Mesendoderm (in vitro differentiated cells): ENCODE measurements at regions not wholly inside any gene's neighbourhood (a gene's known extent, or its start where the extent isn't known, plus 50 kb on each side); places are given as distances from the start of the nearest gene placed in this dataset.

ENCODE experiments used
- DNase-seq: peaks from one replicate; pipeline ENCODE4 v3.0.0; 2013
- H2AK5ac ChIP-seq: 2 replicates; pipeline ENCODE4 v1.6.1; 2013; ENCODE audit warnings: low read length, inconsistent platforms
- H2BK120ac ChIP-seq: 2 replicates; pipeline ENCODE4 v1.6.1; 2013; ENCODE audit warnings: low read depth, mild to moderate bottlenecking, low read length, moderate library complexity, mixed read lengths
- H2BK15ac ChIP-seq: replicated peaks from 2 replicates; pipeline ENCODE4 v1.6.1; 2013; ENCODE audit warnings: low read depth, mild to moderate bottlenecking, moderate library complexity
- H2BK5ac ChIP-seq: 2 replicates; pipeline ENCODE4 v1.6.1; 2013; ENCODE audit warnings: low read length, inconsistent platforms
- H3K18ac ChIP-seq: 2 replicates; pipeline ENCODE4 v1.6.1; 2013; ENCODE audit warnings: mild to moderate bottlenecking, low read length, mixed read lengths
- H3K23ac ChIP-seq: one replicate; pipeline ENCODE4 v1.6.1; 2013; ENCODE audit warnings: low read length
- H3K27ac ChIP-seq: 2 replicates; pipeline ENCODE4 v1.5.1; 2013; ENCODE audit warnings: low read depth, mild to moderate bottlenecking, inconsistent platforms, low read length, moderate library complexity
- H3K27me3 ChIP-seq: 2 replicates; pipeline ENCODE4 v1.6.1; 2013; ENCODE audit warnings: low read length, control low read depth, mild to moderate bottlenecking, inconsistent platforms; ENCODE audit not compliant: insufficient read depth, poor library complexity
- H3K36me3 ChIP-seq: 2 replicates; pipeline ENCODE4 v1.6.1; 2013; ENCODE audit warnings: low read length, inconsistent platforms; ENCODE audit not compliant: control insufficient read depth, insufficient read depth
- H3K4ac ChIP-seq: one replicate; pipeline ENCODE4 v1.6.1; 2013; ENCODE audit warnings: low read depth, mild to moderate bottlenecking, low read length, moderate library complexity
- H3K4me1 ChIP-seq: 2 replicates; pipeline ENCODE4 v1.6.1; 2013; ENCODE audit warnings: low read depth, low read length, inconsistent platforms; ENCODE audit not compliant: control insufficient read depth
- H3K4me2 ChIP-seq: 2 replicates; pipeline ENCODE4 v1.6.1; 2013; ENCODE audit warnings: low read length
- H3K4me3 ChIP-seq: 2 replicates; pipeline ENCODE4 v1.5.1; 2013; ENCODE audit warnings: mild to moderate bottlenecking, low read length
- H3K56ac ChIP-seq: one replicate; pipeline ENCODE4 v1.6.1; 2013; ENCODE audit warnings: low read length
- H3K79me1 ChIP-seq: 2 replicates; pipeline ENCODE4 v1.6.1; 2013; ENCODE audit warnings: low read length, inconsistent platforms
- H3K79me2 ChIP-seq: 2 replicates; pipeline ENCODE4 v1.6.1; 2013; ENCODE audit warnings: mild to moderate bottlenecking, low read length; ENCODE audit not compliant: control insufficient read depth, insufficient read depth
- H3K9ac ChIP-seq: 2 replicates; pipeline ENCODE4 v1.6.1; 2013; ENCODE audit warnings: low read length, inconsistent platforms
- H4K5ac ChIP-seq: one replicate; pipeline ENCODE4 v1.6.1; 2013; ENCODE audit warnings: low read length
- H4K8ac ChIP-seq: one replicate; pipeline ENCODE4 v1.6.1; 2013; ENCODE audit warnings: low read depth, mild to moderate bottlenecking, control low read depth, low read length, moderate library complexity
- WGBS: extraction: QIAGEN DNeasy Blood & Tissue Kit; methylation state at CpG from one replicate; pipeline ENCODE4 v1.1.7; 2013; ENCODE audit warnings: low lambda C conversion rate, missing lambda C conversion rate; ENCODE audit not compliant: insufficient coverage; ENCODE audit errors: extremely low coverage; 5-methylcytosine and 5-hydroxymethylcytosine counted together

GRCh38 chr22:48949375-48950149 is 878.1 kb downstream of the BRD1 start:
- Histone ChIP-seq H3K79me1 (no peaks in the 10 kb centered on the region), H3K18ac (no peak overlapping the region), H3K4ac (no peak overlapping the region), H2BK5ac (no peak overlapping the region), H2BK15ac (no peak overlapping the region), H3K27ac (no peak overlapping the region), H2AK5ac (no peak overlapping the region), H3K9ac (no peak overlapping the region), H3K4me2 (no peak overlapping the region), H3K79me2 (no peaks in the 10 kb centered on the region), H3K27me3 (no peaks in the 10 kb centered on the region), H4K5ac (peak overlapping the region; percentile 21), H3K36me3 (no peaks in the 10 kb centered on the region), H3K56ac (no peak overlapping the region), H3K4me1 (no peaks in the 10 kb centered on the region), H3K4me3 (no peak overlapping the region), H2BK120ac (no peak overlapping the region), H4K8ac (no peak overlapping the region), H3K23ac (no peak overlapping the region)
- no CpG with 5 or more reads among the region's 18 CpGs for WGBS
- no peak for DNase-seq

DNA sequence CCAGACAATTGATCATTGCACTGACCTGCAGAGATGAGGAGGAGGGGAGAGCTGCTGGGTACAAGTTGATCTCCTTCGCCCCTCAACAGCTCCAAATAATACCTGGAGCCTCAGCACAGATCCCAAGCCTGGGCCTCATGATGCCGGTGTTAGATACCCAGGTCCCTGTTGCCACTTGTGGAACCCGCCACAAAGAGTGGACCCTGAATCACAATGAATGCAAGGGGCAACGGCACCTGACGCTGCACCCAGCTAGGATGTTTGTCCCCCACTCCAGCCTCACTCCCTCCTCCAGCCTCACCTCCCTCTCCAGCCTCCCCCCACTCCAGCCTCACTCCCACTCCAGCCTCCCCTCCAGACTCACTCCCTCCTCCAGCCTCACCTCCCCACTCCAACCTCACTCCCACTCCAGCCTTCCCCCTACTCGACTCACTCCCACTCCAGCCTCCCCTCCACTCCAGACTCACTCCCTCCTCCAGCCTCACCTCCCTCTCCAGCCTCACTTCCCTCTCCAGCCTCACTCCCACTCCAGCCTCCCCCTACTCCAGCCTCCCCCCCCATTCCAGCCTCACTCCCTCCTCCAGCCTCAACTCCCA is 879.0 kb downstream of the BRD1 start:
- no peaks in the 10 kb centered on the region for H3K4me1 ChIP-seq
- no peak for DNase-seq
- H3K36me3 ChIP-seq: no peaks in the 10 kb centered on the region
- no peak overlapping the region for H3K18ac ChIP-seq
- H2BK15ac ChIP-seq: no peak overlapping the region
- no peak overlapping the region for H2BK120ac ChIP-seq
- no peak overlapping the region for H3K56ac ChIP-seq
- H2AK5ac ChIP-seq: no peak overlapping the region
- no peaks in the 10 kb centered on the region for H3K27me3 ChIP-seq
- H3K27ac ChIP-seq: no peak overlapping the region
- H3K4me3 ChIP-seq: no peak overlapping the region
- no peaks in the 10 kb centered on the region for H3K79me2 ChIP-seq
- no peak overlapping the region for H3K4me2 ChIP-seq
- no peak overlapping the region for H3K23ac ChIP-seq
- H4K8ac ChIP-seq: no peak overlapping the region
- no peak overlapping the region for H3K4ac ChIP-seq
- no peaks in the 10 kb centered on the region for H3K79me1 ChIP-seq
- no peak overlapping the region for H3K9ac ChIP-seq
- no peak overlapping the region for H2BK5ac ChIP-seq
- H4K5ac ChIP-seq: no peak overlapping the region
- no CpG with 5 or more reads among the region's 6 CpGs for WGBS

GRCh38 chr22:48947636-48948035 is 880.0 kb downstream of the BRD1 start:
- Histone ChIP-seq H2BK5ac (no peak overlapping the region), H3K56ac (no peak overlapping the region), H4K8ac (no peak overlapping the region), H3K4me2 (no peak overlapping the region), H3K4me3 (no peak overlapping the region), H3K79me1 (no peaks in the 10 kb centered on the region), H3K27ac (no peak overlapping the region), H3K79me2 (no peaks in the 10 kb centered on the region), H2BK15ac (no peak overlapping the region), H3K27me3 (no peaks in the 10 kb centered on the region), H3K18ac (no peak overlapping the region), H4K5ac (no peak overlapping the region), H3K4me1 (no peaks in the 10 kb centered on the region), H3K36me3 (no peaks in the 10 kb centered on the region), H3K9ac (no peak overlapping the region), H3K4ac (no peak overlapping the region), H3K23ac (no peak overlapping the region), H2AK5ac (no peak overlapping the region), H2BK120ac (no peak overlapping the region)
- DNase-seq: no peak
- no CpG with 5 or more reads among the region's 5 CpGs for WGBS

DNA sequence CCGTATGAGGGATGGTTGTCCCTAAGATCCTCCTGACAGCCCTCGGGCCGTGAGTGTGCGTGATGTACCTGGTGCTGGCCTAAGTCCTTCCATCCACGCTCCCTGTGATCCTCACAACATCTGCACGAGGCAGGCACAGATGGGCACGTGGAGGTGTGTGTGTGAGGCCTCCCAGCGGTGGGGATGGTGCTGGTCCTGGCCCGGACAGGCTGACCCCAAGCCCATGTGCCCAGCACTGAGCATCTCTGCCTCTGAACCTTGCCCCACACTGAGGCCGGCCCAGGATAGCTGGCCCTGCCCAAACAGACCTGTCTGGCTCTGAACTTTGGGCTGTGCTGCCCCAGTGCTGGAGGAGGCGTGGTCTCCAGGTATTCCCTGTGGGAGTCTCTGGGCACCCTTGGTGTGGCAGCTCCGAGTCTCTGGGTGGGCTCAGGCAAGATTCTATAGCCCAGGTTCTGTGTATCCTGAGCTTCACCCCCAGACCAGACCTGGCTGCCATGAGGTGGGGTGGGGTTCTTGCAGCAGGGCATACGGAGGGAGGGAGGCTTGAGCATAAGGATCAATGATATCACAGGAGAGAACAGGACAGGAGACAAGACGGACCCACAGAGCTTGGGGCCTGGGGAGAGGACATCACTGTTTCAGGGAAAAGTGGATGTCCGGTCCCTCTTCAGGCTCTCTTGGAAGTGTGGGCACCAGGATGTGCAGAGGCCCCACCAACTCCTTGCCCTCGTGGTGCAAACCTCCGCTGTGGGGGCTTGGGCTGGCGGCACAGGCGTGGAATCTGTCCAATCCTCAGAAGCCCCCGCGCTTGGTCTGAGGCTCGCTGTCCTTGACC is 881.8 kb downstream of the BRD1 start:
- H2BK15ac ChIP-seq: no peak overlapping the region
- no peak overlapping the region for H3K27ac ChIP-seq
- no peak overlapping the region for H3K4me2 ChIP-seq
- H3K79me1 ChIP-seq: no peaks in the 10 kb centered on the region
- H3K4me1 ChIP-seq: no peaks in the 10 kb centered on the region
- H3K4ac ChIP-seq: no peak overlapping the region
- H3K18ac ChIP-seq: no peak overlapping the region
- no peak overlapping the region for H3K4me3 ChIP-seq
- H3K23ac ChIP-seq: no peak overlapping the region
- H3K79me2 ChIP-seq: no peaks in the 10 kb centered on the region
- H4K8ac ChIP-seq: no peak overlapping the region
- no peak for DNase-seq
- H2BK120ac ChIP-seq: no peak overlapping the region
- no peak overlapping the region for H2BK5ac ChIP-seq
- no peaks in the 10 kb centered on the region for H3K27me3 ChIP-seq
- no CpG with 5 or more reads among the region's 22 CpGs for WGBS
- no peak overlapping the region for H4K5ac ChIP-seq
- H2AK5ac ChIP-seq: no peak overlapping the region
- no peak overlapping the region for H3K56ac ChIP-seq
- no peak overlapping the region for H3K9ac ChIP-seq
- no peaks in the 10 kb centered on the region for H3K36me3 ChIP-seq

DNA sequence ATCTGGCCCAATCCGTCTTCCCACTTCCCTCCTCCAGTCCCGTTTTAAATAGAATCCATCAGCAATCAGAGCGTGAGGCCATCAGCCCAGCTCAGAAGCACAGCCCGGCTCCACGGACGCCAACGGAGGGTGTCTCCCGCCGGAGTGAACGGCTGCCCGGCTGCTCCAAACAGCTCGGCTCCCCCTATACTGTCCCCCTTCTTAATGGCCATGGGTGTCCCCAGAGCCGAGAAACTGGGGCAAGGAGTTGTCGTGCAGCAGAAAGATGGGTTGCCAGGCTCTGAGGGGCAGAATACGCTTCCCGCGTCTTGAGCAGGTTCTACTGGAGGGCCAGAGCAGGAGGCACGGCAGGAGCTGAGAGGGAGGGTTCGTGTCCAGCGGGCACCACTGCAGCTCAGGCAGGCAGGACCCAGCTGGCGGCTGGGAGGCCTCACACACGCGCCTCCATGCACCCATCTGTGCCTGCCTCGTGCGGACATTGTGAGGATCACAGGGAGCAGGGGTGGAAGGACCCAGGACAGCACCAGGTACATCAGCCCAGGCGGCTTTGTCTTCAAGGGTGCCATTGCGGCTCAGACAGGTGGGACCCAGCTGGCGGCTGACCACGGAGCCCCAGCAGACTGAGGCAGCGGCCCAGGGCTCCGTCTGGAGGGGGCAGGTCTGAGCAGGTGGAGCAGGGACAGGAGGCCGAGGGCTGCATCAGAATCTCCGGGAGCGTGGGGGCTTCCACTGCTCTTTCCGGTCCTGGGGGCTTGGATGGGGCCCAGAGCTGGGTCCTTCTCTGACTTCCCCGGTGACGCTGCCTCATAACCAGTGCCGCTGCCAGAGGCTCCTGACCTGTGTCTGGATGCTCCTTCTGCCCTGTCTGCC is 882.7 kb downstream of the BRD1 start:
- H3K79me2 ChIP-seq: no peaks in the 10 kb centered on the region
- H3K79me1 ChIP-seq: no peaks in the 10 kb centered on the region

More for the DNA sequence above, 882.7 kb downstream of the BRD1 start:
- Histone ChIP-seq H3K36me3 (no peaks in the 10 kb centered on the region), H3K4me2 (no peak overlapping the region), H3K18ac (no peak overlapping the region), H3K4me1 (no peaks in the 10 kb centered on the region), H3K4me3 (no peak overlapping the region), H3K27ac (no peak overlapping the region), H3K23ac (no peak overlapping the region), H3K4ac (no peak overlapping the region), H3K27me3 (no peaks in the 10 kb centered on the region), H3K56ac (no peak overlapping the region), H2AK5ac (no peak overlapping the region), H3K9ac (no peak overlapping the region), H4K5ac (no peak overlapping the region), H2BK15ac (no peak overlapping the region), H4K8ac (no peak overlapping the region), H2BK5ac (no peak overlapping the region), H2BK120ac (no peak overlapping the region)
- WGBS: no CpG with 5 or more reads among the region's 38 CpGs
- DNase-seq: no peak
